Mesothelial cell of epicardium (in vitro differentiated cells): ENCODE measurements at regions not wholly inside any gene's neighbourhood (a gene's known extent, or its start where the extent isn't known, plus 50 kb on each side); places are given as distances from the start of the nearest gene placed in this dataset.
"Not testable (repeated sequence)": the region's sequence is repeated elsewhere in the genome, so short reads cannot be mapped to it uniquely, and the experiment has no call there.

Experiments used
- DNase-seq, 2 experiments: peaks; one replicate each; pipeline ENCODE4 v3.0.0; 2021; ENCODE audit warnings: low spot score in 2 of 2; ENCODE audit not compliant: unreplicated experiment in 2 of 2
- H3K27ac Mint-ChIP-seq: 2 replicates; pipeline ENCODE4 v1.8.0; 2021; ENCODE audit warnings: mixed read lengths
- H3K27me3 Mint-ChIP-seq: 2 replicates; pipeline ENCODE4 v1.8.0; 2021; ENCODE audit warnings: low read depth, mixed read lengths
- H3K36me3 Mint-ChIP-seq: 2 replicates; pipeline ENCODE4 v1.8.0; 2021; ENCODE audit warnings: mixed read lengths
- H3K4me1 Mint-ChIP-seq: 2 replicates; pipeline ENCODE4 v1.8.0; 2021; ENCODE audit warnings: mixed read lengths
- H3K4me3 Mint-ChIP-seq: 2 replicates; pipeline ENCODE4 v1.8.0; 2021; ENCODE audit warnings: mild to moderate bottlenecking, moderate library complexity, mixed read lengths
- H3K9me3 Mint-ChIP-seq: 2 replicates; pipeline ENCODE4 v1.8.0; 2021; ENCODE audit warnings: mixed read lengths
- TF ChIP-seq, protein P1 (sequence below): fragments of 200-600 bp; sonication (generic); IDR thresholded peaks from one replicate; pipeline ENCODE4 v1.5.0; 2021; ENCODE audit warnings: antibody characterized with exemption; ENCODE audit not compliant: unreplicated experiment

DNA sequence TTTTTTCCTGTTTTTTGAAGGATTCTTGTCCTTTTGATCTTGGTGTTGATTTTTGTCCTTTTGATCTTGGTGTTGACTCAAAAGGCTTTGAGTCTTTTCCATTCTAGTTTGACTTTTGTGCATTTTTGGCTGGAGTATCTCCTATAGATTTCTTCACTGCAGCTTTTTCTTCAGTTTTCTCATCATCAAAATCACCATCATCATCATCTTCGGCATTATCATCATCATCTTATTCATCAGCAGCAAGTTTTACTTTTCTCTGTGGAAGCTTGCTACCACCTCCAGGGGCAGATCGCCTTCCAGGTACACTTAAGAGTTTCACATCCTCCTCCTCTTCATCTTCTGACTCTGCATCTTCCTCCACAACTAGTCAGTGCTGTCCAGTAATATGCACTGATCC is 56.5 kb upstream of the MCHR2 start:
- H3K27me3 Mint-ChIP-seq = no peaks in the 10 kb centered on the region
- H3K9me3 Mint-ChIP-seq = peaks cover 6% of the 10 kb centered on the region
- no peaks in the 10 kb centered on the region for H3K4me1 Mint-ChIP-seq
- H3K4me3 Mint-ChIP-seq = no peak overlapping the region
- no peak overlapping the region for H3K27ac Mint-ChIP-seq
- no peaks in the 10 kb centered on the region for H3K36me3 Mint-ChIP-seq
- DNase-seq = no peak
- TF ChIP-seq, protein P1, sequence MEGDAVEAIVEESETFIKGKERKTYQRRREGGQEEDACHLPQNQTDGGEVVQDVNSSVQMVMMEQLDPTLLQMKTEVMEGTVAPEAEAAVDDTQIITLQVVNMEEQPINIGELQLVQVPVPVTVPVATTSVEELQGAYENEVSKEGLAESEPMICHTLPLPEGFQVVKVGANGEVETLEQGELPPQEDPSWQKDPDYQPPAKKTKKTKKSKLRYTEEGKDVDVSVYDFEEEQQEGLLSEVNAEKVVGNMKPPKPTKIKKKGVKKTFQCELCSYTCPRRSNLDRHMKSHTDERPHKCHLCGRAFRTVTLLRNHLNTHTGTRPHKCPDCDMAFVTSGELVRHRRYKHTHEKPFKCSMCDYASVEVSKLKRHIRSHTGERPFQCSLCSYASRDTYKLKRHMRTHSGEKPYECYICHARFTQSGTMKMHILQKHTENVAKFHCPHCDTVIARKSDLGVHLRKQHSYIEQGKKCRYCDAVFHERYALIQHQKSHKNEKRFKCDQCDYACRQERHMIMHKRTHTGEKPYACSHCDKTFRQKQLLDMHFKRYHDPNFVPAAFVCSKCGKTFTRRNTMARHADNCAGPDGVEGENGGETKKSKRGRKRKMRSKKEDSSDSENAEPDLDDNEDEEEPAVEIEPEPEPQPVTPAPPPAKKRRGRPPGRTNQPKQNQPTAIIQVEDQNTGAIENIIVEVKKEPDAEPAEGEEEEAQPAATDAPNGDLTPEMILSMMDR = no peak

DNA sequence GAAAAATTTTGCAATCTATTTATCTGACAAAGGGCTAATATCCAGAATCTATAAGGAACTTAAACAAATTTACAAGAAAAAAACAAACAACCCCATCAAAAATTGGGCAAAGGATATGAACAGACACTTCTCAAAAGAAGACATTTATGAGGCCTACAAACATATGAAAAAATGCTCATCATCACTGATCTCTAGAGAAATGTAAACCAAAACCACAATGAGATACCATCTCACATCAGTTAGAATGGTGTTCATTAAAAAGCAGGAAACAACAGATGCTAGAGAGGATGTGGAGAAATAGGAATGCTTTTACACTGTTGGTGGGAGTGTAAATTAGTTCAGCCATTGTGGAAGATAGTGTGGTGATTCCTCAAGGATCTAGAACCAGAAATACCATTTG is 49.9 kb upstream of the MCHR2 start:
- peaks cover 24% of the 10 kb centered on the region for H3K9me3 Mint-ChIP-seq
- not testable (repeated sequence) for H3K27me3 Mint-ChIP-seq, H3K4me3 Mint-ChIP-seq, DNase-seq, H3K27ac Mint-ChIP-seq, H3K36me3 Mint-ChIP-seq, H3K4me1 Mint-ChIP-seq
